RWPE1 (cell line): ENCODE measurements at regions not wholly inside any gene's neighbourhood (a gene's known extent, or its start where the extent isn't known, plus 50 kb on each side); places are given as distances from the start of the nearest gene placed in this dataset.
"Not testable (repeated sequence)": the region's sequence is repeated elsewhere in the genome, so short reads cannot be mapped to it uniquely, and the experiment has no call there.

Experiments used
- CTCF ChIA-PET: fragments of 350-600 bp; sonication (Branson Sonifier 250); formaldehyde crosslinking; extraction: SDS; loops from one replicate; lab custom pipeline; 2021; lab: Yijun Ruan, JAX
- POLR2A ChIA-PET: fragments of 400-600 bp; formaldehyde crosslinking; extraction: SDS; loops from one replicate; lab custom pipeline; 2020; ENCODE audit warnings: antibody characterized with exemption; ENCODE audit not compliant: low non-redundant PET; lab: Yijun Ruan, JAX
- DNase-seq: peaks from one replicate; pipeline ENCODE4 v3.0.0; 2012; ENCODE audit warnings: low spot score
- H3K27ac ChIP-seq: fragments of 450-650 bp; 2 replicates; pipeline ENCODE4 v1.5.1; 2017
- CTCF ChIP-seq: fragments of 450-650 bp; conservative IDR thresholded peaks from 2 replicates; pipeline ENCODE4 v1.5.1; 2017; ENCODE audit warnings: low read depth, mild to moderate bottlenecking

- DNase-seq, result no peak
- ChIA-PET CTCF (interaction anchor here (0.6 kb wide), 1 partner anchor 70 kb away, joined by 3 read pairs; no protein-coding TSS in a partner anchor), POLR2A (no interaction called here)
- no peak overlapping the region for H3K27ac ChIP-seq
- TF ChIP-seq CTCF, result no peak
These were observed 292.6 kb downstream of the NUF2 start for GRCh38 chr1:163614361-163614760.

GRCh38 chr1:163628034-163628773 lies 306.4 kb downstream of the NUF2 start:
- CTCF ChIA-PET, result no interaction called here

GRCh38 chr1:163632269-163632668 lies 310.5 kb downstream of the NUF2 start:
- POLR2A ChIA-PET, result no interaction called here
- DNase-seq, result no peak
- no peak overlapping the region for H3K27ac ChIP-seq
- CTCF ChIA-PET, result interaction anchor here (0.7 kb wide), 1 partner anchor 80 kb away, joined by 3 read pairs; no protein-coding TSS in a partner anchor
- no peak for TF ChIP-seq CTCF

More at GRCh38 chr1:163628034-163628773, 306.4 kb downstream of the NUF2 start:
- H3K27ac ChIP-seq, result no peak overlapping the region
- POLR2A ChIA-PET, result no interaction called here
- DNase-seq, result no peak
- no peak for TF ChIP-seq CTCF

- ChIA-PET CTCF (no interaction called here), POLR2A (no interaction called here)
These were observed 311.6 kb downstream of the NUF2 start for GRCh38 chr1:163633366-163633765.

DNA sequence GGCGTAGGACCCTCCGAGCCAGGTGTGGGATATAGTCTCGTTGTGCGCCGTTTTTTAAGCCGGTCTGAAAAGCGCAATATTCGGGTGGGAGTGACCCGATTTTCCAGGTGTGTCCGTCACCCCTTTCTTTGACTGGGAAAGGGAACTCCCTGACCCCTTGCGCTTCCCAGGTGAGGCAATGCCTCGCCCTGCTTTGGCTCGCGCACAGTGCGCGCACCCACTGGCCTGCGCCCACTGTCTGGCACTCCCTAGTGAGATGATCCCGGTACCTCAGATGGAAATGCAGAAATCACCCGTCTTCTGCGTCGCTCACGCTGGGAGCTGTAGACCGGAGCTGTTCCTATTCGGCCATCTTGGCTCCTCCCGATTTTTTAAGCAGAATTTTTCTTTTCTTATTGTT lies 323.9 kb downstream of the NUF2 start:
- DNase-seq, POLR2A ChIA-PET, H3K27ac ChIP-seq, CTCF ChIA-PET: not testable (repeated sequence)

More at GRCh38 chr1:163633366-163633765, 311.6 kb downstream of the NUF2 start:
- no peak overlapping the region for H3K27ac ChIP-seq
- no peak for TF ChIP-seq CTCF
- DNase-seq, result no peak

- ChIA-PET POLR2A (no interaction called here), CTCF (no interaction called here)
- TF ChIP-seq CTCF, result no peak
- DNase-seq, result no peak
- no peak overlapping the region for H3K27ac ChIP-seq
These were observed 328.9 kb downstream of the NUF2 start for GRCh38 chr1:163650624-163651023.

DNA sequence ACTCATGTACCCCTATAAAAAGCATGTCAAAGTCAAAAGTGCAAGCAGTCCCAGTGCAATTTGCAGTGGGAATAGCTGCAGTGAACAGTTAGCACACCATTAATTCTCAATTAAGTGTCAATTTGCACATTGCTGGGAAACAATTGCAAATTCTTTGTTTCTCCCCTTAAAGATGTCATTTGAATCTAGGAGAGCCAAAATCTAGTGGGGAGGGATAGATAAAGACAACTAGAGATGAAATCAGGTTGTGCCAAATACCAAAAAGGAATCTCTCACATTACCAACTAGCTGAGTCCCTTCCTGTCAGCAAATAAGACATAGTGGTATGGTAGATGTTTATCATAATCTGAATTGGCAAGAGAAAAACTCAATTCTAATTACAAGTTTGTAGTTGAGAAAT lies 330.7 kb downstream of the NUF2 start:
- ChIA-PET CTCF (no interaction called here), POLR2A (no interaction called here)
- H3K27ac ChIP-seq, result no peak overlapping the region
- DNase-seq, result no peak
- TF ChIP-seq CTCF, result no peak
